Left lobe of liver (tissue), 2 donors: ENCODE measurements at regions not wholly inside any gene's neighbourhood (a gene's known extent, or its start where the extent isn't known, plus 50 kb on each side); places are given as distances from the start of the nearest gene placed in this dataset.
"Not testable (repeated sequence)": the region's sequence is repeated elsewhere in the genome, so short reads cannot be mapped to it uniquely, and the experiment has no call there.

ENCODE experiments used
- ATAC-seq: fragments of 200-7000 bp; cut with Tn5 transposase; one replicate; pipeline ENCODE4 v1.9.1; 2020; ENCODE audit warnings: mild to moderate bottlenecking, moderate library complexity
- DNase-seq: peaks from one replicate; pipeline ENCODE4 v3.0.0-alpha.2; 2020; ENCODE audit warnings: low spot score
- donor health status: DM: no; HTN: no; CAD: no; lungs with moderate emphysema.
- donor health status: DM: no; HTN: yes; CAD: no.

DNA sequence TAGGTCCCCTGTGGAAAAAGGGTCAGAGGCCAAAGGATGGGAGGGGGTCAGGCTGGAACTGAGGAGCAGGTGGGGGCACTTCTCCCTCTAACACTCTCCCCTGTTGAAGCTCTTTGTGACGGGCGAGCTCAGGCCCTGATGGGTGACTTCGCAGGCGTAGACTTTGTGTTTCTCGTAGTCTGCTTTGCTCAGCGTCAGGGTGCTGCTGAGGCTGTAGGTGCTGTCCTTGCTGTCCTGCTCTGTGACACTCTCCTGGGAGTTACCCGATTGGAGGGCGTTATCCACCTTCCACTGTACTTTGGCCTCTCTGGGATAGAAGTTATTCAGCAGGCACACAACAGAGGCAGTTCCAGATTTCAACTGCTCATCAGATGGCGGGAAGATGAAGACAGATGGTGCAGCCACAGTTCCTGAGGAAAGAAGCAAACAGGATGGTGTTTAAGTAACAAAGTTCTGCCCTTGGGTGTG is 165.8 kb downstream of the RPIA start:
- ATAC-seq: peak; percentile 40
- DNase-seq: no peak

DNA sequence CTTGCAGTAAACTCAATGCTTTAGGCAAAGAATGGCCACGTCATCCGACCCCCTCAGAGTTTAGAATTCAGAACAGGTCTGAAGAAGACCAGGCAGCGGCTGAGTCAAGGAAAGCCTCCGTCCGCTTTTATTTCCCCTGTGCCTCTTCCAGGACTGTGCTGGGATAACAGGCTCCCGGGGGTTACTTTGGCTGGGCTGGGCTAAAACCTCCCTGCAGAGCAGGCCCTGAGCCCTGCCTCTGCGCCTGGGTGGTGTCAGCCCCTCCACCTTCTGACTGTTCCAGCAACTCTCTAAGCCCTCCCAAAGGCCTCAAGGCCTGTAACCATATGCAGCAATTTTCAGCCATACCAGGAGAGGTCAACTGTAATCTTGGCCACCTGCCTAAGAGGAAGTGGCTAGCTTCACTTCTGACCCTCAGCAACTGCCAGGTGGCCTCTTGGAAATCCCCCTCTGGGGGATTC is 166.5 kb downstream of the RPIA start:
- ATAC-seq (no peak), DNase-seq (no peak)

DNA sequence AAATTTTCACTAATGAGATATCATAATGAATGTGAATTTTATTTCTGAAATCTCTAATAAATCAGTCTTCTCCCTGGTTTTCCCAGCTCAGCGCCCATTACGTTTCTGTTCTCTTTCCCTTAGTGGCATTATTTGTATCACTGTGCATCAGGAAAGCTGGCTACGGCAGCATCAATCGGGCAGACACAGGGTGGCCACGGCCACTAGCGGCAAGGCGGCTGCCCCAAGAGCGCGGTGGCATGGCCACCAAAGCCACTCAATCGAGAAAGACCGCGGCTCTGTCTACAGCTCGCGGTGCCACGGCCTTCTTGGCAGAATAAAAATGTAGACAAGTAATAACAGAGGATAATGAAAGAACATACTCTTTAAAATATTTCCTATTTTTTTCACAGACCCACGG is 168.0 kb downstream of the RPIA start:
- no peak for ATAC-seq
- DNase-seq: no peak

DNA sequence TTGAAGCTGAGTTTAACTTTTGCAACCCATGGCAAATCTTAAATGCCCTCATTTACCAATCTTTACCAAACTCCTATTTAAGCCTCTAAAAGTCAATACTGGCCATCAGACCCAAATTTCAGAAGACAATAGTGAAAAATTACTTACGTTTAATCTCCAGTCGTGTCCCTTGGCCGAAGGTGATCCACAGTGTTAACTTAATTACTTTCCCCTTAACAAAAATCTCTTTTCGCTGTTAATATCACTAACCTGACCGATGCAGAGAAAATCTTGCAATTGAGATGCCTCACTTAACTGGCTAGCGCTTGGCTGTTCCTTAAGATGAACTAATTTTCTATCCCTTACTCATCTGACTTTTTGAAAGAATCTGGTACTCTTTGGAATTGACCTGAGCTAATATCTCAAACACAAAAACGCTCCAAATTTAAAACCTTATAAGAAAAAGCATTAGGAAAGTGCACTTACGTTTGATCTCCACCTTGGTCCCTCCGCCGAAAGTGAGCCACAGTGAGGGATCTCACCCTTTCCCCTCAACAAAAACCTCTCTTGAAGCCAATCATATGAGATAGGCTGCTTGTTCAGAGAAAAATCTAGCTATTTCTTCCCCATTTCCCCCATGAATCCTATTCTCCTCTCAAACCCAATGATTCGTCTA is 169.1 kb downstream of the RPIA start:
- no peak for ATAC-seq
- no peak for DNase-seq

DNA sequence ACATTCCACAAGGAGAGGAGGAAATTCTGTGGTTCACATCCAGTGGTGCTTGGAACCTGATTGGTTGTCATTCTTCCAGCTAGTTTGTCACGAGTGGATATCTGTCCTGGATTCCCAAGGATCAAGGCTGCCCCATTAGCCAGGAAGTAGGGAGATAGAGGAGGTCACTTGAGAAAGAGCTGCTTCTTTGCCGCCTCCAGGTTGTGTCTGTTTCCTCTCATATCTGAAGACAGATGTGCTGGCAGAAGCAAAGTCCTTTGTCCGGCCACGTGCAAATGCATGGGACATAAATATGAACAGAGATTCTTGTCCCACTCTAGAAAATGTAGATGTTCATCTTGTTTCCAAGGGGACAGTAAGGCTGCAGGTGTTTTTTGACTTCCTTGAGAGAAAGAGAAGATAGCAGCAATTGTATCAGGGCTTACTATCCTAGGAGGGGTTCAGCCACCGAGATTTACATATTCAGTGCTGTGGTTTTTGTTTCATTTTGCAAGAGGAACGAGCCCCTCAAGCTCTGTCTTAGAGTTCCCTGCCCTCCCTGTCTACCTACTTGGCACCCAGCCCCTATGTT is 174.4 kb downstream of the RPIA start:
- ATAC-seq (no peak), DNase-seq (no peak)

DNA sequence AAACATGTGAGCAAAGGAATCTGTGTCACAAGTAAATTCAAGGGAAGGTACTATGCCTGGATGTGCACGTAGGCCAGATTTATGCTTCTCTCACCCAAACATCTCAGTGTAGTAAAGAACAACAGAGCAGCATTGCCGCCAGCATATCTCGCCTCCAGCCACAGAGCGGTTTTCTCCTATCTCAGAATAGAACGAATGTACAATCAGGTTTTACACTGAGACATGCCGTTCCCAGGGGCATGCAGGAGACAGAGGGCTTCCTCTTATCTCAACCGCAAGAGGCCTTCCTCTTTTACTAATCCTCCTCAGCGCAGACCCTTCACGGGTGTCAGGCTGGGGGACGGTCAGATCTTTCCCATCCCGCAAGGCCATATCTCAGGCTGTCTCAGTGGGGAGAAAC is 175.3 kb downstream of the RPIA start:
- ATAC-seq (no peak), DNase-seq (no peak)

DNA sequence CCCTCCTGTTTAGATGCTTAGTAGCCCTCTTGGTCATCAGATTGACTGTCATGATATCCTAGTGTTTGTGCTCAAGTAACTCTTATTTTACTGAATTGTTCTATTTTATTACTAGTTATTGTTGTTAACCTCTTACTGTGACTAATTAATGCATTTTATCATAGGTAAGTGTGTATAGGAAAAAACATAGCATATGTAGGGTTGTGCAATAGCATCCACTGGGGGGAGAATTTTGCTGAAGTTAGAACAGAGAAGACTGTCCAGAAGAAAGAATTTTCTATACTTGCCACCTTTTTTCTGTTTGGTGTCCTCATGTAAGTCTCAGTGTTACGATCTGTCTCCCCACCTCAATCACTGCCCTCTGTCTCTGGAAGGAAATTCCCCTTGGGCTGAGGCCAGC is 177.4 kb downstream of the RPIA start:
- DNase-seq: no peak
- no peak for ATAC-seq

DNA sequence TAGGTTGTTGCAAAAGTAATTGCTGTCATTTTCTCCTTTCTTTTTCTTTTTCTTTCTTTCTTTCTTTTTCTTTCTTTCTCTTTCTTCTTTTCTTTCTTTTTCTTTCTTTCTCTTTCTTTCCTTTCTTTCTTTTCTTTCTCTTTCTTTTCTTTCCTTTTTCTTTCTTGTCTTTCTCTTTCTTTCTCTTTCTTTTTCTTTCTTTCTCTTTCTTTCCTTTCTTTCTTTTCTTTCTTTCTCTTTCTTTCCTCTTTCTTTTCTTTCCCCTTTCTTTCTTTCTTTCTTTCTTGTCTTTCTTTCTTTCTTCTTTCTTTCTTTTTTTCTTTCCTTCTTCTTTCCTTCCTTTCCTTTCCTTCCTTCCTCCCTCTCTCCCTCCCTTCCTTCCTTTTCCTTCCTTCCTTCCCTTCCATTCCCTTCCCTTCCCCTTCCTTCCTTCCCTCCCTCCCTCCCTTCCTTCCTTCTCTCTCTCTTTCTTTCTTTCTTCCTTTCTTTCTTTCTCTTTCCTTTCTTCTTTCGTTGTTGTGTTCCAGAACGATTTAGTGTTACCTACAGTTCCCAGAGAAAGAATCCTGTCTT is 178.9 kb downstream of the RPIA start:
- no peak for DNase-seq
- no peak for ATAC-seq

DNA sequence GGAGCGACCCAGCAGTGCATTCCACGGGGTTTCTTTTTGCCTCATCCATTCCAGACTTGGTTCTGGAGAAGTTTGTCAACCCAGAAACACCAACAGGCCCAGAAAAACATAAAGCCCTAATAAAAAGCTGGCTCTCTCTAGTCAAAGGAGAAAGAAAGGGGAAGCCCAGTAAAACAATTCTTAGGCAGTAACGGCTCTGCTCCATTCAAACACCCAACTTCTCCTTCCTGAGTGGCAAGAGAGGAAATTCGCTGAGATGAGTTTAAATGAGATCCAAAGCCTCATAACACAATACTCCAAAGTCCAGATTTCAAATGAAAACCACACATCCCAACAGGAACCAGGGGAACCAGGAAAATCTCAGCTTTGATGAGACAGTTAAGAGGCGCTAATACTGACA is 179.9 kb downstream of the RPIA start:
- DNase-seq (no peak), ATAC-seq (no peak)

DNA sequence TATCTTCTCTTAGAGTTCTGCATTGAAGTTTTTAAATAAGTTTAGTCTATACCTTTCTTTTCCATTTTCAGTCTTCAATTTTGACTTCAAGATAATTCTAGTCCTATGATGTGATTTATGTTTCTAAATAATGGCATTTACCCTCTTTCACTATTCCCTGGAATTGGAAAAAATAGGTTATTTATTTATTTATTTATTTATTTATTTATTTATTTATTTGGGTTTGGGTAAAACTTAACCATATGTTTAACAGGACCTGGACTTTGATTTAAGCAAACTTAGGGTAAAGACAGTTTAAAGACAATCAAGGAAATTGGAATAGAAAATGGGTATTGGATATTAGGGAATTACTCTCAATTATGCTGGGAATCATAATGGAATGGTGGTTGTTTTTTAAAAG is 182.1 kb downstream of the RPIA start:
- ATAC-seq: no peak
- DNase-seq: no peak

DNA sequence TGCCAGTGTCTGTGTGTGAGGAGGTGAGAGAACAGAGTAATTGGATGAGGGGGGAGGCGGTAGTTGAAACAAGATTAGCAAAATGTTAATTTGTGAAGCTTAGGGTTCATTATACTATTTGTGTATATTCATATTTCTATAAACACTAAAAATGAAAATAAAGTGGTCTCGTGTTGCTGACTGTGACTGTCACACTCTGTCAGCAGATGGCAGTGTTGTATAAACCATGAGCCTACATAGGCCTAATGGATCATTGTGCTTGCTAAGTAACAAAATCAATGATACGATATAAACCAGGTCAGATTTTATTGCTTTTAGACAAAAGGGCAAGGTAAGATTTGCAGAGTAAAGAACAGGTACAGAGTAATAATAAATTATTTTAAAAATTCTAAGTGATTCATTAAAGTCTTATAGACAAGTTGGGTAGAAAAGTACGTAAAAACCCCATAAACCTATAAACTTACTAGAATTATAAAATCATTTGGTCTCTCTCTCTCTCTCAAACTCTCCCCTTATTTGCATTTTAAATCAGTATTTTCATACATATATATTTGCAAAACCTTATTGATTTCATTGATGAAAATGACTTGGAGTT is 182.7 kb downstream of the RPIA start:
- DNase-seq: no peak

DNA sequence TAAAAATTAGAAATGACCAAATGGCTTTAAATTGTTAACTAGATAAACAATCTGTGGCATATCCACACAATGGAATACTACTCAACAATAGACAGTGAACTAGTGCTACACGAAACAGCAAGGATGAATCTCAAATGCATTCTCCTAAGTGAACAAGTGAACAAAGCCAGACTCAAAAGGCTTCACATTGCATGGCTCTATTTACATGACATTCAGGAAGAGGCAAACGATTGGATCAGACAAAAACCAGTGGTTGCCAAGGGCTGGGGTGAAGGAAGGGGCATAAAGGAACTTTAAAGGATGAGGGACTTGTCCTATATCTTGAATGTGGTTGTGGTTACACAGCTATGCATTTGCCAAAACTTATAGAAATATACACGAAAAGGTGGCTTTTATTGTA is 184.3 kb downstream of the RPIA start:
- ATAC-seq (no peak), DNase-seq (no peak)

More for the DNA sequence above, 182.7 kb downstream of the RPIA start:
- peak; percentile 94 for ATAC-seq

DNA sequence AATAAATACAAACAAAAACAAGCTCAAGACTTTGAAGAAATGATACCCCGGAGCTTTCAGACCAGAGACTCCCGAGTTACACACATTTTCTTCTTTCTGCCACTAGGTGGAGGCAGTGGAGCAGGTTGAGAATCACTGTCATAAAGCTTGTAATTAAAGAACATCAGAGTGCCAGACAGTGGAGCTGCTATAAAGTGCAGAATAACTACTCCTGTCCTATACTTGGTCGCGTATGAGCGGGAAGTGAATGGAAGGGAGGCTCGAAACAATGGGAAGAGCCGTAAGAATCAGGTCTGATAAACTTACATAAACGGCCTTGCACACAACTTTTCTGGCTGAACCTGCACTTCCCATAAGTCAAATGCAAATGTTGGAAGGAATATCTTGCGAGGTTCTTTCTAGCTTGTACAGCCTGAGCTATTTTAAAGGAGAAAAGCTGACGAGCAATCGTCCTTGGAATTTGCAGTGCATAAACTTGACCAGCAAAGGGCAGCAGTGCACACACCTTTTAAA is 189.0 kb downstream of the RPIA start:
- DNase-seq (no peak), ATAC-seq (peak; percentile 92)

DNA sequence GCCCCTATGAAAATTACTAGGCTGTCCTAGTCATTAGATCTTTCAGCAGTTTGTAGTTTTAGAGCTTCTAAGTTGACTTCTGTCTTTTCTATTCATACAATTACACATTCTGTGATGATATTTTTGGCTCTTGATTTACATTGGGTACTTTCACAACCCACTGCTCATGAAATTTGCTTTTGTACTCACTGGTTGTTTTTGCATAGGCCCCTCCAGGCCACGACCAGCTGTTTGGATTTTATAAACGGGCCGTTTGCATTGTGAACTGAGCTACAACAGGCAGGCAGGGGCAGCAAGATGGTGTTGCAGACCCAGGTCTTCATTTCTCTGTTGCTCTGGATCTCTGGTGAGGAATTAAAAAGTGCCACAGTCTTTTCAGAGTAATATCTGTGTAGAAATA is 193.8 kb downstream of the RPIA start:
- ATAC-seq: no peak
- no peak for DNase-seq

DNA sequence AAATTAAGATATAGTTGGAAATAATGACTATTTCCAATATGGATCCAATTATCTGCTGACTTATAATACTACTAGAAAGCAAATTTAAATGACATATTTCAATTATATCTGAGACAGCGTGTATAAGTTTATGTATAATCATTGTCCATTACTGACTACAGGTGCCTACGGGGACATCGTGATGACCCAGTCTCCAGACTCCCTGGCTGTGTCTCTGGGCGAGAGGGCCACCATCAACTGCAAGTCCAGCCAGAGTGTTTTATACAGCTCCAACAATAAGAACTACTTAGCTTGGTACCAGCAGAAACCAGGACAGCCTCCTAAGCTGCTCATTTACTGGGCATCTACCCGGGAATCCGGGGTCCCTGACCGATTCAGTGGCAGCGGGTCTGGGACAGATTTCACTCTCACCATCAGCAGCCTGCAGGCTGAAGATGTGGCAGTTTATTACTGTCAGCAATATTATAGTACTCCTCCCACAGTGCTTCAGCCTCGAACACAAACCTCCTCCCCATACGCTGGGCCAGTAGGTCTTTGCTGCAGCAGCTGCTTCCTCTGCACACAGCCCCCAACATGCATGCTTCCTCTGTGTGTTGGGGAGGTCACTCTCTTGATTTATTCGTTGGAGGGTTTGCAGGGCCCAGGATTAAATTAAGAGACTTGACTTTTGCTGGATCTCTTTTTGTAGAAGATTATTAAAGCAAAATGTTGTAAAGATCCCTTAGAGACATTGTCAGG is 194.4 kb downstream of the RPIA start:
- ATAC-seq (no peak), DNase-seq (no peak)

DNA sequence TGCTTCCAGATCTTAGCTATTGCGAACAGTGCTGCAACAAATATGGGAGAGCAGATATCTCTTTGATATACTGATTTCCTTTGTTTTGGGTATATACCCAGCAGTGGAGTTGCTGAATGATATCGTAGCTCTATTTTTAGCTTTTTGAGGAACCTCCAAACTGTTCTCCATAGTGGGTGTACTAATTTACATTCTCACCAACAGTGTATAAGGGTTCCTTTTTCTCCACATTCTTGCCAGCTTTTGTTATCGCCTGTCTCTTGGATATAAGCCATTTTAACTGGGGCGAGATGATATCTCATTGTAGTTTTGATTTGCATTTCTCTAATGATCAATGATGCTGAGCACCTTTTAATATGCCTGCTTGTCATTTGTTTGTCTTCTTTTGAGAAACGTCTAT is 196.0 kb downstream of the RPIA start:
- DNase-seq: not testable (repeated sequence)

DNA sequence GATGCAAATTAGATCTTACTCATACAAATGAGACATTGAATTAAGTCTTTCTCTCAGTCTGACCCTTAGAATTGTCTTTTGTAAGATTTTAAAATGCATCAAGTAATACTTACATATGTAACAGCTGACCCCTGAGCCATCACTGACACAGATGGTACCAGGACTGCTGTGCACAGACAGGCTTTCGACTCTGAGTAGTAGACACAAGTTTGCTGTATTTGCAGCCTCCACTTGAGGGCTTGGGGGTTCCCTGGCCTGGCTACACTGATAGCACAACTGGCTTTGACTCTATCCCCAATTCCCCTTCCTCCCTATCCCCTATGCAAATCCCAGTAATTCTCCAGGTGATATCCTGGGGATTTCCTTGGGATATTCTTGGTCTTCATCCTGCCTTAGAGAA is 200.7 kb downstream of the RPIA start:
- ATAC-seq (no peak), DNase-seq (no peak)

More for the DNA sequence above, 196.0 kb downstream of the RPIA start:
- ATAC-seq: not testable (repeated sequence)

DNA sequence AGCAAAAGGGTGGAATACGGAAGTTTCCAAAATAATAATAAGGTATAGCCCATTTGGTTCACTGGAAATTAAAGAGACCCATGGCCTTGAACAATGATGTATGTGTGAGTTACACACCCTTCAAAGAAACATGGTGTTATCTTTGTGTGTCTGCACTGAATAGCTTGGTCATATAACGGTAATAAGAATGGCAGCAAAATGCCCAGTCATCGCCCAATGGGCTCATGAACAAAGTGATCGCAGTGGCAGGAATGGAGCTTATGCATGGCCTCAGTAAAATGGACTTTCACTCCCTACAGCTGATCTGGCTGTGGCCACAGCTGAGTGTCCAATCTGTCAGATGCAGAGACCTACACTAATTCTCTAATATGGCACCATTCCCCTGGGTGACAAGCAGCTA is 201.3 kb downstream of the RPIA start:
- no peak for ATAC-seq

DNA sequence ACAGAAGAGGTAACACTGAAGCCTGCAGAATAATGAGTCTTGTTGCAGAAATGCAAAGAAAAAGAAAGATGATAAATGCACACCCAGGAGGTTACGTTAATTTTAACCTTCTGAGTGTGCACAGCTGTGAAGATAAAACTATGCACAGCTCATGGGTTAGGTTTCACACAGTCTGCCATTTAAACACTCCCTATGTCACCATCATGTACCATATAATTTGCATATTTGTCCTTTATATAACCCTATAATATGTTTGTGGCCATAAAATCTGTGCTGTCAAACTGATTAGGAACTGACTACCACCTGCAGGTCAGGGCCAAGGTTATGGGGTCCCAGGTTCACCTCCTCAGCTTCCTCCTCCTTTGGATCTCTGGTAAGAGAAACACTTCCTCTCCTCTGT is 205.5 kb downstream of the RPIA start:
- no peak for ATAC-seq
- no peak for DNase-seq

More for the DNA sequence above, 201.3 kb downstream of the RPIA start:
- no peak for DNase-seq

DNA sequence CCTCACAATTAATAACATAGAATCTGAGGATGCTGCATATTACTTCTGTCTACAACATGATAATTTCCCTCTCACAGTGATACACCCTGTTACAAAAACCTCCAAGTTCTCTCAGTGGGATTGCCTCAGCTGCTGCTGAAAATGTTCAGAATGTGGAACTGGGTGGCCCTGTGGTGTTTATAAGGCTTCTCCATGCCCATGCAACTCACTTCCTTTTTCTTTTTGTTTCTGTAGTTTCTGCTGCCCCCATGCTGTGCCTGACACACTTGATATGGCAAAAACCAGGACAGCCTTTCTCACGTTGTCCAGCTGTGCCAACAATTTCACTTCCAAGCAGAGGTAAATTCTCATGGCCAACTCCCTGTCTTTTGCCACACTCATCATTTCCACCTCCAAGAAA is 206.2 kb downstream of the RPIA start:
- DNase-seq (no peak), ATAC-seq (no peak)

DNA sequence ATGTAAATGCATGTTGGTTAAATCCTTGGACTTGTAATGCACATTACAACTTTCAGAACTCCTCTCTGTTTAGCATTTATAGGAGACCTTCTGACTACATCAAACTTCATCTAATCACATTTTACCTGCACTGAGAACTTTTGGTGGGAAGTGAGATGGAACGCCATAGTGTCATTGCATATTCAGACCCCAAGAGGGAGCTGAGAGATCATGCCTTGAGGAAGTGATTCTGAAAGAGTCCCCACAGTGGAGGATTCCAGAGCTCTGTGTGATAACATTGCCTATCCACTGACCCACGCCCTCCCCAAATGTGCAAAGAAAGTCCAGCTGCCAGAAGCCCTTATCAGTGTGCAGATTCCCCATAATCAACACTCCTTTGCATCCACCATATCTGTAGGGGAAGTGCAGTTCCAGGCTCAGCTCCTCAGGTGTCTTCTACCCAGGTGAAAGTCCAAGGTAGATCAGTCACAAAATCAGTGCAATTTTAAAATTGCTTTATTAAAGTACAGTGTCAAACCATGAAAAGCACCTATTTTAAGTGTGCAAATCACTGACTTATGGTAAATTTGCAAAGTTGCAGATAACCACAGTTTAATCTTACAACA is 212.4 kb downstream of the RPIA start:
- DNase-seq (no peak), ATAC-seq (peak; percentile 95)
